ENCODE measurements at regions not wholly inside any gene's neighbourhood (a gene's known extent, or its start where the extent isn't known, plus 50 kb on each side); places are given as distances from the start of the nearest gene placed in this dataset.

GRCh38 chr7:88429382-88429781 is 122.7 kb upstream of the STEAP4 start:
- no peak for TF ChIP-seq TSHZ2 (CRISPR knock-in tag; IDR thresholded peaks at IDR 0.05)
- TF ChIP-seq TCF4 (CRISPR knock-in tag; IDR thresholded peaks at IDR 0.05; ENCODE audit: borderline replicate concordance), result no peak
- no peak for TF ChIP-seq PPARA (CRISPR knock-in tag; IDR thresholded peaks at IDR 0.05; ENCODE audit: borderline replicate concordance)
- TF ChIP-seq ESRRG (CRISPR knock-in tag; IDR thresholded peaks at IDR 0.05), result no peak
- no peak for TF ChIP-seq POU6F1 (CRISPR knock-in tag; IDR thresholded peaks at IDR 0.05; ENCODE audit: borderline replicate concordance, low read depth)

Data from SK-N-SH treated with all-trans-retinoic acid at 6 μM for 48 hours (cell line).